ENCODE measurements at regions not wholly inside any gene's neighbourhood (a gene's known extent, or its start where the extent isn't known, plus 50 kb on each side); places are given as distances from the start of the nearest gene placed in this dataset.
A peak's percentile ranks its signal among the peaks of the same experiment; 100 is the strongest.
"Not testable (repeated sequence)": the region's sequence is repeated elsewhere in the genome, so short reads cannot be mapped to it uniquely, and the experiment has no call there.

DNA sequence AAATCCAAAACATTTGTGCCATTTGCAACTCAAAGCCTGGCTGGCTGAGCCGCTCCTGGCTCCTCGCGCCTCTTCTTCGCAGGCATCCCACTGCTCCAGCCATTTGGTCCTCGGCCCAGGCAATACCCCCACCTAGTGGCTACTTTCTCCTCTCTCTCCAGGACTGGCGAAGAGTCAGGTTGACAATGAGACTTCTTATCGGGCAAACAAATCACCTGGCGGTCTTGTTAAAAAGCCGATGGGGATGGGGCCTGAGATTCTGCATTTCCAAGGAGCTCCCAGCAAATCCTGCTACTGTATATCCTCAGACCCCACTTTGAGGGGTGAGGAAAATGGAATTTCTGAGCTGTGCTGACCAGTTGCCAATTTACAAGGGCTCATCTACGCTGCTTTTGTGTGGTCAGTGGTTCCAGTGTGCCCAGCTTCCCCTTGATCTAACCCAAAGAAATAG lies 89.0 kb downstream of the ISX start:
- no peak overlapping the region for H3K27ac ChIP-seq
- TF ChIP-seq, protein P1, sequence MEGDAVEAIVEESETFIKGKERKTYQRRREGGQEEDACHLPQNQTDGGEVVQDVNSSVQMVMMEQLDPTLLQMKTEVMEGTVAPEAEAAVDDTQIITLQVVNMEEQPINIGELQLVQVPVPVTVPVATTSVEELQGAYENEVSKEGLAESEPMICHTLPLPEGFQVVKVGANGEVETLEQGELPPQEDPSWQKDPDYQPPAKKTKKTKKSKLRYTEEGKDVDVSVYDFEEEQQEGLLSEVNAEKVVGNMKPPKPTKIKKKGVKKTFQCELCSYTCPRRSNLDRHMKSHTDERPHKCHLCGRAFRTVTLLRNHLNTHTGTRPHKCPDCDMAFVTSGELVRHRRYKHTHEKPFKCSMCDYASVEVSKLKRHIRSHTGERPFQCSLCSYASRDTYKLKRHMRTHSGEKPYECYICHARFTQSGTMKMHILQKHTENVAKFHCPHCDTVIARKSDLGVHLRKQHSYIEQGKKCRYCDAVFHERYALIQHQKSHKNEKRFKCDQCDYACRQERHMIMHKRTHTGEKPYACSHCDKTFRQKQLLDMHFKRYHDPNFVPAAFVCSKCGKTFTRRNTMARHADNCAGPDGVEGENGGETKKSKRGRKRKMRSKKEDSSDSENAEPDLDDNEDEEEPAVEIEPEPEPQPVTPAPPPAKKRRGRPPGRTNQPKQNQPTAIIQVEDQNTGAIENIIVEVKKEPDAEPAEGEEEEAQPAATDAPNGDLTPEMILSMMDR (conservative IDR thresholded peaks at IDR 0.05), result peak; percentile 93

DNA sequence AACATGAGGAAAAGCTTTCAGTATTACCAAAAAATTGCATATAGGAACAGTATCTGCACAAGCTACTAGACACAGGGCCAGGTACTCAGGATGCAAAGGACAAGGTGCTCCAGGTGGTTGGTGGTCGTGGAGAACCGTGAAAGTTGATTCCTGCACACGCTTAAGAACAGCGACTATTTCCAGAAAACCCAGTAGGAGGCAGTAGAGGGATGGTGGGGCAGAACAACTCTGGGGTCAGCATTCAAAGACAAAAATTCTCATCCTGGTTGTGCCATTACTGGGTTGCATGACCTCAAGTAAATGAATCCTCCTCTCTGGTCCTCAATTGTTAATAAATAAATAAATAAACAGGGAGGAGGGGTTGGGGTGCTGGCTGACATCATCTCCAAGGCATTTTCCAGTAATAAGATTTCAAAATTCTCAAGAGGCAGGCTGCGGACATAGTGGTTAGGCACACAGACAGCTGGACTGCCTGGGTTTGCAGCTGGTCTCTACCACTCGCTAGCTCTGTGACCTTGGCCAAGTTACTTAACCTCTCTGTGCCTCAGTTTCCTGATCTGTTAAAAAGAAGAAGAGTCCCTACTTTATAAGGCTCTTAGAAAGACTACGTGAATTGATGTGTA lies 89.6 kb downstream of the ISX start:
- TF ChIP-seq, protein P1 (conservative IDR thresholded peaks at IDR 0.05), result no peak
- H3K27ac ChIP-seq, result no peak overlapping the region

DNA sequence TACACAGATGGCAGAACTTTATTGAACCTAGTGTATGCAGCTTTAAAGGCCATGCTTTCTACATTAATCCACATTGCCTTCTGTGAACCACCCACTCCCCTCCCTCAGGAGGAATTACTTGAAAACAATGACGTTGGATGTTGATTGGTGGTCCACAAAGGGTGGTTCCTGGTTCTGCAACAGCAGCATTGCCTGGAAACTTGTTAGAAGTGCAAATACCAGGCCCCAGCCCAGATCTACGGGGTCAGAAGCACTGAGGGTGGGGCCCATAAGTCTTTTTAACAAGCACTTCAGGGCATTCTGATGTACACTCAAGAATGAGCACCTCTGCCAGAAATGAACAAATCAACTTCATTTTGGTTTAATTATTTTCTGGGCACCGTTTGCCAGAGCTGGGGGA lies 91.0 kb downstream of the ISX start:
- no peak overlapping the region for H3K27ac ChIP-seq
- TF ChIP-seq, protein P1 (conservative IDR thresholded peaks at IDR 0.05), result no peak

DNA sequence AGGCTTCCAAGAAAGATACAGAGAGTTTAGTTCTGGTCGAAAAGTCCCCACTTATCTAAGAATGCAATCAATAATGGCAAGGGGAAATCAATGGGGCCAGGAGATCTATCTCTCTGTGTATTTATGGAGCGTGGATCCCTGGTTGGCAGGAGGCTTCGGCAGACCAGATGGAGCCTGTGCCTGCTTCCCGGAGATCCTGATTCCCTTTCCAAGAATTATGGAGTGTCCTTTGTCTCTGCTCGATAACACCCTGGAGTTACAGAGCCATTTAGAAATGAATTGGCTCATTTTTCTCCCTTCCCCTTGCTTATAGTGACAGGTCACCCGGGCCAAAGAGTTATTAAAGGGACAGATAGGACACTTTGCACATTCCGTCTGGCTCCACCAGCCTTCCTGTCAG lies 92.4 kb downstream of the ISX start:
- TF ChIP-seq, protein P1 (conservative IDR thresholded peaks at IDR 0.05), result no peak
- H3K27ac ChIP-seq, result no peak overlapping the region

DNA sequence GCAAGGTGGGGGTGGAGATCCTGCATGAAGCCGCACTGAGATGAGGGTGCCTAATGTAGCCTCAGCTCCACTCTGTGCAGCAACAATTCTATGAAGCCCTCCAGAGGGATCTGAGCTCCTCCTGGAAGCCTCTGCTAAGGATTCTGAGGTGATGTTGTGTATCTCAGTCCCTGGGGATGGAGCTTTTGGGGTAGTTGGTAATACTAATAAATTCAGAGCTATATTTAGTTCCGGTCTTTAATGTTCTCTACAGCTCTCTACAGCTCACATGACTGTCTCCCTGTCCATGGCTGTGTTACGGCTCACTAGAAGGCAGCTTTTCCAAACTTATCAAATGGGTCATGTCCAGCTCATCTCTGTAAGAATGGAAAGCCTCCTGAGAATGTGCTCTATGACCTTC lies 93.4 kb downstream of the ISX start:
- TF ChIP-seq, protein P1 (conservative IDR thresholded peaks at IDR 0.05), result no peak
- H3K27ac ChIP-seq, result no peak overlapping the region

DNA sequence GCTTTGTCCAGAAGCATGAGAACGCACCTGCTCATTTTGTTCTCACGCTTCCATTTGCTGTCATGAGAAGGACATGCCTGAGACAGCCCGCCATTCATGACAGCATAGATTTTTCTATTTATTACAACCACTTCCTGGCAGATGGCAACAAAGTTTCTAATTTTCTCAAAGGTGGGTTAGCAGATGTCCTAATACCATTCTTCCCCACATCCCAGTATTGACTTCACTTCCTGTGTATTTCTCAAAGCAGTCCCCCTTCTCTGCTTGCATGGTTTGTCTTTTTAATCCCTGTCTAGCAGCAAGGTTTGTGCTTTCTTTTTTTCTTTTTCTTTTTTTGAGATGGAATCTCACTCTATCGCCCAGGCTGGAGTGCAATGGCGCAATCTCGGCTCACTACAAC lies 94.3 kb downstream of the ISX start:
- TF ChIP-seq, protein P1 (conservative IDR thresholded peaks at IDR 0.05), result no peak

DNA sequence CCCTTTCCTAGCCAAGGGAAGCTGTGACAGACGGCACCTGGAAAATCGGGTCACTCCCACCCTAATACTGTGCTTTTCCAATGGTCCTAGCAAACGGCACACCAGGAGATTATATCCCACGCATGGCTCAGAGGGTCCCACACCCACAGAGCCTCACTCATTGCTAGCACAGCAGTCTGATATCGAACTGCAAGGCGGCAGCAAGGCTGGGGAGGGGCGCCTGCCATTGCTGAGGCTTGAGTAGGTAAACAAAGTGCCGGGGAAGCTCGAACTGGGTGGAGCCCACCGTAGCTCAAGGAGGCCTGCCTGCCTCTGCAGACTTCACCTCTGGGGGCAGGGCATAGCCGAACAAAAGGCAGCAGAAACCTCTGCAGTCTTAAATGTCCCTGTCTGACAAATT lies 91.4 kb upstream of the HMGXB4 start:
- not testable (repeated sequence) for H3K27ac ChIP-seq

More for the DNA sequence above, 94.3 kb downstream of the ISX start:
- no peak overlapping the region for H3K27ac ChIP-seq
